ENCODE measurements at regions not wholly inside any gene's neighbourhood (a gene's known extent, or its start where the extent isn't known, plus 50 kb on each side); places are given as distances from the start of the nearest gene placed in this dataset.

DNA sequence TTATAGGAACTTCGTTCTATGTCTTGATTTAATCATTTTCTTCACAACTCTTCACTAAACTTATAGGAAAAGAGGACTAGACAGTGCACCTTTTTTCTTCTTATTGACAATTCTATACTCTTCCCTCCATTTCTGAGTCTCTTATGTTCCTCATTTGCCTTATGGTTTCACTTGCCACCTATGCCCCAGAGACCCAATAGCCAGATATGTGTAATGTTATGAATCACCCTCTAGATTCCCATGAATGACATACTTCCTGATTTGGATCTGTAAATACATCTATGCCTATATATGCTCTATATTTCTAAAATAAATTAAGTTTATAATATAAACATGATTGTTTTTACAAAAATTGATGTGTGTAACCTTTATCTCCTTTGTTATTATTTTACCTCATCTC lies 514.1 kb upstream of the MEF2C start:
- TF ChIP-seq, protein P1, sequence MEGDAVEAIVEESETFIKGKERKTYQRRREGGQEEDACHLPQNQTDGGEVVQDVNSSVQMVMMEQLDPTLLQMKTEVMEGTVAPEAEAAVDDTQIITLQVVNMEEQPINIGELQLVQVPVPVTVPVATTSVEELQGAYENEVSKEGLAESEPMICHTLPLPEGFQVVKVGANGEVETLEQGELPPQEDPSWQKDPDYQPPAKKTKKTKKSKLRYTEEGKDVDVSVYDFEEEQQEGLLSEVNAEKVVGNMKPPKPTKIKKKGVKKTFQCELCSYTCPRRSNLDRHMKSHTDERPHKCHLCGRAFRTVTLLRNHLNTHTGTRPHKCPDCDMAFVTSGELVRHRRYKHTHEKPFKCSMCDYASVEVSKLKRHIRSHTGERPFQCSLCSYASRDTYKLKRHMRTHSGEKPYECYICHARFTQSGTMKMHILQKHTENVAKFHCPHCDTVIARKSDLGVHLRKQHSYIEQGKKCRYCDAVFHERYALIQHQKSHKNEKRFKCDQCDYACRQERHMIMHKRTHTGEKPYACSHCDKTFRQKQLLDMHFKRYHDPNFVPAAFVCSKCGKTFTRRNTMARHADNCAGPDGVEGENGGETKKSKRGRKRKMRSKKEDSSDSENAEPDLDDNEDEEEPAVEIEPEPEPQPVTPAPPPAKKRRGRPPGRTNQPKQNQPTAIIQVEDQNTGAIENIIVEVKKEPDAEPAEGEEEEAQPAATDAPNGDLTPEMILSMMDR (IDR thresholded peaks at IDR 0.05) = no peak
- TF ChIP-seq POLR2A (IDR thresholded peaks at IDR 0.05) = no peak
